Mucosa of gallbladder (tissue), 1 donor: ENCODE measurements at regions not wholly inside any gene's neighbourhood (a gene's known extent, or its start where the extent isn't known, plus 50 kb on each side); places are given as distances from the start of the nearest gene placed in this dataset.
"Not testable (repeated sequence)": the region's sequence is repeated elsewhere in the genome, so short reads cannot be mapped to it uniquely, and the experiment has no call there.

ENCODE experiments used
- DNase-seq: peaks from one replicate; pipeline ENCODE4 v3.0.0-alpha.2; 2020; ENCODE audit warnings: low spot score
- donor health status: DM: no; HTN: no; CAD: no.

DNA sequence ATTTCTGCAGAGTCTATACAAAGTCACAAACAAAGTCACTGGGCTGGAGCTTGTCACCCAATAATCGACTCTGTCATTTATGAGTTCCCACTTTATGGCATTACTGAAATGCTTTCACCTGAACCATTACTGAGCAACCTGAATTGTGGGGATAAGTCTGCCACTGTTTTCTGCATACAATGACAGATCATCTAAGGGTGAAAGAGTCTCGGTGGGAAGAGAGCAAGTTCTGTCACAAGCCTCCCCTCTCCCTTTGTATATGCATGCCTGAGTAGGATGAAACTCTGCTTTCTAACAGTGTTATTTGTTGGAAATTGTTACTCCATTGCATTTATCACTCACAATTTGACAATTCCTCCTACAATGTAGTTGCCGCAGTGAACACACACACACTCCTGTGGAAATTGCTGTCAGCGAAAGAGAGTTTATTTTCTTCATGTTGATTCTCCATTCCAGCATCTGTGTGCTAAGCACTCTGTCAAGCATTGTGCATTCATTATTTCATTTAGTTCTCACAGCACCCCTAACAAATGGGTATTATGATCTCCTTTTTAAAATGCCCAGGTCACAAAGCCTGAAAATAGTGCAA lies 1732.4 kb upstream of the CDH6 start:
- no peak for DNase-seq

DNA sequence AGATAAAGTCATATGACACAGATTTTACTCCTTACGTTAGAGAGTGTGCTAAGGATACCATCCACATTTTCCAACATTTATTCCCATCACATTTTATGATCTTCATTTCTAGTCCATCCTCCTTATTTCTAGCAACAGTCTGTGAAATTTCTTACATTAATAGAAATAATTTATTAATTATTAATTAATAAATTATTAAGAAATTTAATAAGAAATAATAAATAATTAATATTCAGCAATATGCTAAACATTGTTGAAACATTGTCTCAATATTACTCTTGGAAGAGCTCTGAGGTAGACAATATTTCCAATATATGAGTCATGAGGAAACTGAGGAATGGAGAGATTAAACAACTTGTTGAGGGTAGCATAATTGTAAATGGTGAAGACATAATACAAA lies 1742.5 kb upstream of the CDH6 start:
- not testable (repeated sequence) for DNase-seq

DNA sequence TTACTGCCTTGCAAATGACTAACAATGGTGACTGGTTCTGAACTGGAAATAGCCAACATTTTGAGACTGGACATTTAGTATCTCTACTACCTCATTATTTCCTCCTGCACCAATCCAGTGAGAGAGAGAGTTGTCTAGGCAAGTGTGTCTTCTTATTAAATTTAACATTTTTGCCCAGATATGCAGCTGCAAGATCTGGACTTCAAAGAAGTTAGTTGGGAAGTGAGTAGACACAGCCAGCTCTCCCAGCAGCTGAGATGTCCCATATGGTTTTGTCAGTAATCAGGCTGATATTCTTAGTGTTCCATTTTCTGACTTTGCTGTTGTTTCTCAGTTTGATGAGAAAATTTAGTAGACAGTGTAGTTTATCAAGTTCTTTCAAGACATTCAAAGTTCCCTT lies 1778.8 kb upstream of the CDH6 start:
- DNase-seq: no peak

DNA sequence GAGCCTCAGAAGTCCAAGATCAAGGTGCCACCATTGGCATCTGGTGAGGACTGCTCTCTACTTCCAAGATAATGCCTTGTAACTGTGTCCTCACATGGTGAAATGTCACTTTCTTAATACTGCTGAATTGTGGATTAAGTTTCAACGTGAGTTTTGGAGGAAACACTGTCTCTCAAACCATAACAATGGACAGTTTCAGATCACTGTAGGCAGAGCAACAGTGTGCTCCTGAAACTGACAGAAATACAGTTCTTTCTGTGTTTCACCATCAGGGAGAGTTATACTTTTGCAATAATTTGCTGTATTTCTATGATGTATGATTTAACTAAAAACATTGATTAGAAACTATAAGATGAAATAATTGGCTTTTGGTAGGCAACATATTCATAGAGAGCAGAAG lies 1780.5 kb upstream of the CDH6 start:
- no peak for DNase-seq

DNA sequence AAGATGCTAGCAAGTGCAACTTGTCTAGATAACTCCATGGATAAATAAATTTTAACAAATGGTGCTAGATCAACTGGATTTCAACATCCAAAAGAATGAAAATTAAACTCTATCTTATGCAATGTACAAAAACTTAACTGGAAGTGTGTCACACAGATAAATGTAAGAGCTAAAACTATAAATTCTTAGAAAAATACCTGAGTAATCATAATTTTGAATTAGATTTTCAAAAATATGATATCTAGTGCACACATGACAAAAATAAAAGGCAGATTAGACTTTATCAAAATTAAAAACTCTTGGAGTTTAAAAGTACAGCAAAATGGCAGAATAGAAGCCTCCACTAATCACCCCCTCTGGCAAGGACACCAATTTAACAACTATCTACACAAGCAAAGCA lies 1791.2 kb upstream of the CDH6 start:
- no peak for DNase-seq

DNA sequence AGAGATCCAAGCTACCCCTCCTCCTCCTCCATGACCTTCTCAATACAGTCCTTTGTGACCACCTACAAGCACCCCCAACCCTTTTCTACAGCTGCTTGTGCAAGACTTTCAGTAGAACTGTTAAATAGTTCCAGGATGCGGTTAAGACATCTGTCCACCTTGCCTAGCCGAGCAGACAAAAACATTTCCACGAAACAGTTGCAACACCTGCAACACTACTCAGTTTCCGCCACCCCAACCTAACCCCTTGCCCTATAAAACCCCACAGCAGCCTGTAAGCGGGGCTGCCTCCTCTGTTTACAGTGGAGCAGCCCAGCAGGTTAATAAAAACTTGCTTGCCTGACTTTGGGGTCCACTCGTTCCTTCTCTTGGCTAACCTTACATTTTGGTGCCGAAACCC lies 1803.5 kb upstream of the CDH6 start:
- no peak for DNase-seq

DNA sequence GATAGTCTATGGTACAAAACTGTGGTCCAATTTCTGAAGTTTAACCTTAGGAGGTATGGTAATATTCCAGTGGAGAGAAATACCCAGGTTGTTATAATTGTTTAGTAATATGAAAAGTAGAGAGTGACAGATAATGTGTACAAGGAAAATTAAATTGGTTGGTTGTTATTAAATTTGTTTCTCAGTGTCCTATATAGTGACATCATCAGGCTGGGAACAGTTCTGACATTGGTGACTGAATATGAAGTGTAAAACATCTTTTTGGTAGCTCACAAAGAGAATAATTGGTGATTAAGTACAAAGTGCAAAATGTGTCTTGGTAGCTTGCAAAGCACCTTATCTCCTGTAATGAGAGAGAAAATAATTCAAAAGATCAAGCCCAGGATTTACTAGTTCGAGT lies 1806.1 kb upstream of the CDH6 start:
- no peak for DNase-seq

DNA sequence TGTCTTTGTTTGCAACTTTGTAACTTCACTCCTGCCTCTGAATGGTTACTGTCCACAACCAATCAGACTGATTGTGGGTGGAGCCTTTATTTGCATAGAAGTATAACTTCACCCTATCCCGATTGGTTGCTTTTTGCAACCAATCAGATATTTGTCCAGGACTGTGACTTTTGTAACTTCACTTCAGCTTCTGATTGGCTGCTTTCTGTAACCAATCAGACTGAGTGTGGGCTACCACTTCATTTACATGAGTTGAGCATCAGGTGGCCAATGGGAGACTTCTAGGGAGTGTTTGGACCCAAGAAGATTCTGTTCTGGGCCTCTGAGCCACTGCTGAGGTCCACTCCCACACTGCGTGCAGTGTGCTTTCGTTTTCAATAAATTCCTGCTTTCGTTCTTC lies 1810.7 kb upstream of the CDH6 start:
- no peak for DNase-seq

DNA sequence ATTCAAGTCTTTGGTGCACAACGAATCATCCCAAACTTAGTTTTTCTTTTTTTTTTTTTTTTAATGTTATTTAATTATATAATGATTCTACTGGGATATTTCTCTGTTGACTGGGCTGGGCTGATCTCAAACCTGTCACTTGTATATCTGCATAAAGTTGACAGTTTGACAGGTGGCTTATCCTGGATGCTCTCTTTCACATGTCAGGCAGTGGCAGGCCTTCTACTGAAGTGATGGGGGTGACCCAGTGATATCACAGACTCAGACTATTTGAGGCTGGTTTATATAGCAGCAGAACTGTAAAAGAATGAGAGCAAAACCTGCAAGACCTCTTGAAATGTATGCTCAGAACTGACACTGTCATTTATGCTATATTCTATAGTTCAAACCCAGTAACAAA lies 1813.5 kb upstream of the CDH6 start:
- no peak for DNase-seq

DNA sequence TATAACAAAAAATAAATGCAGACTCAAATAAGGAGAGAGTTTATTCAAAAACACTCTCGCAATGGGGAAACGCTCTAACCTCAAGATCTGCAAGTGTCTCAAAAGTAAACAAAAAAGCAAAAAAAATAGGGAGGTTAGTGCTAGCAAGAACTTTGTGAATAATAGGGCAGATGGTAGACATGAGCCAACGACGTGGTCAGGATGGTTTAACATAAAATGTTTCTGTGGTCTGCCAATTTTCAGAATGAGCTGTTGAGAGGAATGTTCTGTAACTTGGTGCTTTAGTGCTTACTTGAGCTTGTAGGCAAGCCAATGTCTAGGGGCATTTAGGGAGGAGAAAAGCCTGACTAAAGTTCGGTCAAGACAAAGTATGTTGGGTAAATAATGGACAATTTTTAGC lies 1813.9 kb upstream of the CDH6 start:
- no peak for DNase-seq

DNA sequence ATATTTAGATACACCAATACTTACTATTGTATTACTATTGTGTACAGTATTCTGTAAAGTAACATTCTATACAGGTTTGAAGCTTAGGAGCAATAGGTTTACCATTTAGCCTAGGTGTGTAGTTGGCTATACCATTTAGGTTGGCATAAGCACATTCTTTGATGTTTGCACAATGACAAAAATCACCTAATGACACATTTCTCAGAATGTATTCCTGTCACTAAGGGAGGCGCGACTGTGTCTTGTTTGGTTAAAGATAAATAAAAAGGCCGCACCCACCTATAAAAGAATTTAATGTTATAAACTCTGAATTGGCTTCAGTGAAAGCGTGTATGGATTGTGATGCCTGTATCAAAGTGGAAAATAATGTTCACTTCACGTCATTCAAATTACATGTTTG lies 1815.4 kb upstream of the CDH6 start:
- DNase-seq: no peak

DNA sequence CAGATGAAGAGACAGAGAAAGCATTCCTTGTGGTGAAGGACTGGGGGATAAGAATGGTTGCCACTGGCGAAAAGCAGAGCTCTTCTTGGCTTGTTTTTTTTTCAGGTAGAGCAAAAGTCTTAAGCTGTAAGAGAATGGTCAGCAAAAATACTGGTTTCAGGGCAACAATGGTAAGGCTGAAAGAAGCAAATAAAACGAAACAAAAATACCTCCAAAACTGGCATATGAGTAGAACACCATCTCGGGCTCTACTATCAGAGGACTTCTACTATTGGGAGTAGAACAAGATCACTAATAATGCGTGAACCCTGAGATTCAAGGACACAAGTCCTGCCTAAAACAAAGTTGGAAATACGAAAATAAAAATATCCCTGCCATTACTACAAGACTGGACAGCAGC lies 1823.2 kb upstream of the CDH6 start:
- DNase-seq: no peak

DNA sequence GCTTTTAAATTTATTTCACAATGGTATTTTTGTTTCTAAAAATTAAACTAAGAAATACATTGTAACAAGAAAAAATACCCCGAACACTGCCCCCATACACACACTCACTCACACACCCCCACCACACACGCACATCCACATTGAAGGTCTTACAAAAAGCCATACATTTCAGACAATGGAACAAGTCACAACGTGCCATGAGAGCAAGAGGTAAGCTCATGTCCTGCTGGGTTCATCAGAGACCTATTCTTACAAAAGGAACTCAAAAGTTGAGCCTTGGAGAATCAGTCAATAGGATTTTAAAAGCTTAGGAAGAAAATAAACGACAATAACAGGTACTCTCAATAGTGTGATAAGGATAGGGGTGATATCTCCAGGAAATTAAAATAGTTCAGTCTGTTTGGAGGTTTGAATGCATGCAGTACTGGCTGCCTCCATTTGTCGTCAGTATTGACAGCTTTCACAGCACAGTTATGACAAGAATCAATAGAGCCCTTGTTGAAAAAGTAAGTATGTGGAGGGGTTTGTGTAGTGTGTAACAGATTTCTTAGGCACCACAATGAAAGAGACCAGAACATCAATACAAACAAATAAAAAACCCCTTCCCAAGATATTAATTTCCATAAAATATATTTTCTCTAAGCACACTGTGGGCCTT lies 1826.2 kb upstream of the CDH6 start:
- no peak for DNase-seq

DNA sequence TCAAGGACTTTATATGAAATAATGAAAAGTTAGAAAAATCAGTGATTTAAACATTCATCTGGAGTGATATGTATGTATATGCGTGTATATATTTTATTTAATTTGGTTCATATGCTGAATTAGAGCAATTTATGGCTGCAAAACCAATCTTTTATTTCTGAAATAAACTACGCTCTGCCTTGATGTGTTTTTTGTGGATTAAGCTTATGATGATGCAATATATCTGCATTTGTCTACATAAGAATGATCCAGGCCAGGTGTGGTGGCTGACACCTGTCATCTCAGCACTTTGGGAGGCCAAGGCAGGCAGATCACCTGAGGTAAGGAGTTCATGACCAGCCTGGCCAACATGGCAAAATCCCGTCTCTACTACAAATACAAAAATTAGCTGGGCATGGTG lies 1842.3 kb upstream of the CDH6 start:
- DNase-seq: no peak

DNA sequence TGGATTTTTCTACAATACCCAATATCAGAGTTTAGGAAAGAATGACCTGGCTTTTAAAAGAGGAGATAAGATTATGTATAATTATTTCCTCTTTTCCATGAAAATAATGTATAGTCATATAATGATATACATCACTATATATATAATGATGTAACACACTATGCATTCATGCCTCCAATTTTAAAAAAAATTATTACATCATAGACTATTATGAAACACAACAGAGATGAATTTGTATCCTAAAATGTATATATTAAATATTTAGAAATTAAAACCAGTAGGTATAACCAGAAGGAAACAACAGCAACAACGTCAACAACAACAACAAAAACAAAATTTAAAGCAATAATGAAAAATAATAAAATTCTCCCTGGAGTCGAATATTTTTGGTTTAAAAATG lies 1856.5 kb upstream of the CDH6 start:
- DNase-seq: no peak

DNA sequence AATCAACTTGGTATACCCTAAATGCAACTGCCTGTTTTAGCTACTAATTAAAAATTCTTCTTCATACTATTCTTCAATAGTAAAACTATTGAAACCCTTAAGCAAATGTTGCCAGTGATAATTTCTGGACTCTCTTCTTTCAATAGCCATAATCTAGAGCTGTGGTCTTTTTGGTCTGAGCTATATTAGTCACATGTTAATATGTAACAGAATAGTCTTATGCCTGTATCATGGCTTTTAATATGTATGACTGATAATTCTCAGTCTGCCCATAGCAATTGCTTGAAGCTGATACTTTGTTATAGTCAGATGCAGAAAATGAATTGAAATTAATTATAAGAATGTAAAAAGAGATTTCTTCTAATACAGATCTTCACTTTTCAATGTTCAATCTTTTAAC lies 1871.9 kb upstream of the CDH6 start:
- DNase-seq: no peak

DNA sequence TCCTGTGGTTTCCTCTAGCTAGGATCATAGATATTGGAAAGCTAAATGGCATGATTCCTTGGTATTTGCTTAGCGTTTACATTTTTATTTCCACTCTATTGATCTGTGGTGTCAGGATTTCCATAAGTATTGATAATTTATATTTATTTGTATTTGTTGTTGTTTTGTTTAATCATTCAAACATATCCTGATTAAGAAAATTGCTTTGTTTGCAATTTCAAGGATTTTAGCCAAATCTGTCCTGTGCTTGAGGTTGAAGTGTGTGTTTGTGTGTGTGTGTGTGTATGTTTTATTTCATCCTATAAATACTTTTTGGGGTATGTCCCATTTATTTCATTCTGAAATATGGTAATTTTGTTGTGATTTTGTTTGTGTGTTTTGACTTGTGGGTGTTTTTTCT lies 1884.1 kb upstream of the CDH6 start:
- DNase-seq: no peak

DNA sequence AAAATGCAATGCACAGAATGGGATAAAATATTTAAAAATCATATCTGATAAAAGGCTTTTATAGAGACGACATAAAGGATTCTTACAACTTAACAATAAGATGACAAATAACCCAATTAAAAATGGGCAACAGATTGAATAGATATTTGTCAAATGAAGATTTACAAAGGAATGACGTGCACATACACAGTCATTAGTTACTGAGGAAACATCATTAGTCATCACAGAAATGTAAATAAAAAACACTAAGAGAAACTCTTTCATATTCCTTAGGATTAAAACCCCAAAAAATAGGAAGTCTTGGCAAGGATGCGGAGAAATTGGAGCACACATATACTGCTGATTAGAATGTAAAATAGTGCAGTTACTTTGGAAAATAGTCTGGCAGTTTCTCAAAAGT lies 1886.0 kb upstream of the CDH6 start:
- DNase-seq: no peak

DNA sequence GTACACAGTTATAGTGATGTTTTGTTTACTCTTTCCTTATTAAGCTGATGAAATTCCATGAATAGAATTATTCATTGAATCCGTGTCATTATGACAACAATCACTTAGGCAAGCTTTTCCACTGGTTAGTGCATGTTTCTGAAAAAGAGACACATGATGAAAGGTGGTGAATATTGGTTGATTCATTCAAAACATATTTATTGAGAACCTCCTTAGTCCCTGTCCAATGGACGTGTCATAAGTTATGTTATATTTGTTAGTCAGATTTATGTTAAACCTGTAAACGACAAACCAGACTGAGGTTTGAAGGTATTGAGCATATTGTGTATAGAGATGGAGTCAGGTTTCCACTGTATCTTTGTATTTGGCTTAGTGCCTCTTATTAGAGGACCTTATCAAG lies 1888.9 kb upstream of the CDH6 start:
- DNase-seq: no peak

DNA sequence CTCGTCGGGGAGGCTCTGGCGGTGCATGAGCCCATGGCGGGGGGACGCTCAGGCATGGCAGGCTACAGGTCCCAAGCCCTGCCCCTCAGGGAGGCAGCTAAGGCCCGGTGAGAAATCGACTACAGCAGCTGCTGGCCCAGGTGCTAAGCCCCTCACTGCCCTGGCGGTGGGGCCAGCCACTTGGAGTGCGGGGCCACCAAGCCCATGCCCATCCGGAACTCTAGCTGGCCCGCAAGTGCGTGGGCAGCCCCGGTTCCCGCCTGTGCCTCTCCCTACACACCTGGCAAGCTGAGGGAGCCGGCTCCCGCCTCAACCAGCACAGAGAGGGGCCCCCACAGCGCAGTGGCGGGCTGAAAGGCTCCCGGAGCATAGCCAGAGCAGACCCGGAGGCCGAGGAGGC lies 1896.9 kb upstream of the CDH6 start:
- no peak for DNase-seq

DNA sequence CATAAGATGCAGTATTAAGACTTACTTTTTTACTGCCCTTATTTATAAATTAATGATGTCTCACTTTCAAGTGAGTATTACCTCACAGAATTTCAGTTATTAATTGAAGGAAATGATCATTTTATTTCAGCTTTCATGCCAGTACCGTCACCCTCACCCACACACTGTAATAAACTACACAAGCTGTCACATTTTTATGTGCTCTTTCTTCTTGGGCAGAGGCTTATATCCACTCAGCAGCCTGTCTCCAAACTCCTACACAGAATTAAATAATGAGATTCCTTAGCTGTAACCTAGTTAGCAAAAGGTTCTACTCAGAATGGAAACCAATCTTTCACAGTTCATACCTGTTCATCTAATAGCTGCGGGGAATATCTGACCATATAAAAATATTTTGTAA lies 1915.8 kb upstream of the CDH6 start:
- DNase-seq: no peak

DNA sequence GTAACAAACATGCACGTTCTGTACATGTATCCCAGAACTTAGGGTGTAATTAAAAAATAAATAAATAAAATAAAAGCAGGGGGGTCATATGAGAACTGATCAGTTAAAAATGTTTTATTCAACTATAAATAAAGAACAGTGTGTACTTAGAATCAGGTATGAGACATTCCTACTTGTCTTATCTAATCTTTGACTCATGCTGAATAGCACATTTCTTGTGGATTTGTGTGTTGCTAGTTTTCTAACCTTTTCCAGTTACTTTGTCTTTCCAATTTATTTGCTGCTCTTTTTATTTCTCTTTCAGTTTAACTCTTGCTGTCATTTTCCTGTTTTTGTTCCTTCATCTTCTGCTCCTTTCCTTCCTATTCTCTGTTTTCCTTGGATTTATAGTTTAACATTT lies 1917.1 kb upstream of the CDH6 start:
- DNase-seq: no peak

DNA sequence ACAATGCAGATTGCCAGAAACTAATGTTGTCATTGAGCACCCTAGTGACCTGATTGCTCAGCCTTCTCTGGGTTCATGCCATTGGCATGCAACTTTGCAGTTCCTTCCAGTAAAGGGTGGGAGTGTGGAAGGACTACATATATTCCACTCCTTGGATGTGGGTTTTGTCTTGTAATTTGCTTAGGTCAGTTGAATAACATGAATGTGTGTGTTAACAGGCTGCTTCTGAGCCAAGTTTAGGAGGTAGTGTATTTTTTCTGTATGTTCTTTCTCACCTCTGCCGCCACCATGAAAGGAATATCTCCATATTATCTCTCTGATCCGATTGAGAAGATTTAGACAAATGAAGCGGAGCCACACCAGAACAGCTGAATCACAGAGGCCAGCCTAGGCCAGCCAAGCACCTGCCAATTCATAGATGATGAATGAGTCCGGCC lies 1929.6 kb upstream of the CDH6 start:
- no peak for DNase-seq
